WTC11 (cell line): ENCODE measurements at regions not wholly inside any gene's neighbourhood (a gene's known extent, or its start where the extent isn't known, plus 50 kb on each side); places are given as distances from the start of the nearest gene placed in this dataset.

Experiments
- ATAC-seq: fragments of 200-7000 bp; cut with Tn5 transposase; 2 replicates; pipeline ENCODE4 v1.10.0; 2021; ENCODE audit warnings: mild to moderate bottlenecking, moderate library complexity
- CTCF ChIA-PET: fragments of 300-600 bp; sonication (Branson Sonifier 250); formaldehyde crosslinking; loops from one replicate; lab custom pipeline; 2021; ENCODE audit warnings: antibody characterized with exemption; lab: Charles Lee
- POLR2A ChIA-PET: fragments of 350-600 bp; sonication (Branson Sonifier 250); formaldehyde crosslinking; loops from one replicate; lab custom pipeline; 2021; ENCODE audit warnings: antibody characterized with exemption; lab: Charles Lee
- DNase-seq: peaks from one replicate; pipeline ENCODE4 v3.0.0; 2021; ENCODE audit warnings: low spot score
- H3K27ac Mint-ChIP-seq: 2 replicates; pipeline ENCODE4 v1.8.0; 2021; ENCODE audit warnings: mixed read lengths
- H3K27me3 Mint-ChIP-seq: 2 replicates; pipeline ENCODE4 v1.8.0; 2021; ENCODE audit warnings: low read depth, mild to moderate bottlenecking, moderate library complexity, mixed read lengths
- H3K36me3 Mint-ChIP-seq: 2 replicates; pipeline ENCODE4 v1.8.0; 2021; ENCODE audit warnings: mixed read lengths
- H3K4me1 Mint-ChIP-seq: 2 replicates; pipeline ENCODE4 v1.8.0; 2022; ENCODE audit warnings: mixed read lengths
- H3K4me3 Mint-ChIP-seq: 2 replicates; pipeline ENCODE4 v1.8.0; 2021; ENCODE audit warnings: mild to moderate bottlenecking, moderate library complexity, mixed read lengths
- H3K9me3 Mint-ChIP-seq: 2 replicates; pipeline ENCODE4 v1.8.0; 2021; ENCODE audit warnings: mixed read lengths
- ARID4B ChIP-seq: sonication (generic); formaldehyde crosslinking; IDR thresholded peaks from 2 replicates; pipeline ENCODE4 v1.8.0; 2023; ENCODE audit warnings: missing genetic modification reagents, mild to moderate bottlenecking, borderline replicate concordance
- ATF1 ChIP-seq: sonication (generic); formaldehyde crosslinking; IDR thresholded peaks from 2 replicates; pipeline ENCODE4 v1.8.1; 2023; ENCODE audit warnings: mild to moderate bottlenecking, moderate library complexity, missing genetic modification reagents
- ATF3 ChIP-seq: sonication (generic); formaldehyde crosslinking; conservative IDR thresholded peaks from 2 replicates; pipeline ENCODE4 v1.8.1; 2022; ENCODE audit warnings: mild to moderate bottlenecking, missing genetic modification reagents
- CREM ChIP-seq: sonication (generic); formaldehyde crosslinking; IDR thresholded peaks from 2 replicates; pipeline ENCODE4 v1.8.1; 2022; ENCODE audit warnings: mild to moderate bottlenecking, missing genetic modification reagents, moderate library complexity
- ETV6 ChIP-seq: sonication (generic); formaldehyde crosslinking; IDR thresholded peaks from 2 replicates; pipeline ENCODE4 v1.8.1; 2022; ENCODE audit warnings: mild to moderate bottlenecking, missing genetic modification reagents
- HMGA2 ChIP-seq: fragments of 250-450 bp; sonication (Bioruptor Pico); IDR thresholded peaks from 2 replicates; pipeline ENCODE4 v1.4.0; 2021; ENCODE audit warnings: mild to moderate bottlenecking, moderate library complexity
- MAX ChIP-seq: sonication (generic); formaldehyde crosslinking; IDR thresholded peaks from 2 replicates; pipeline ENCODE4 v1.8.0; 2022; ENCODE audit warnings: mild to moderate bottlenecking, missing genetic modification reagents
- MYBL2 ChIP-seq: sonication (generic); formaldehyde crosslinking; IDR thresholded peaks from 2 replicates; pipeline ENCODE4 v1.8.1; 2023; ENCODE audit warnings: mild to moderate bottlenecking, moderate library complexity, missing genetic modification reagents
- NFE2L1 ChIP-seq: sonication (generic); formaldehyde crosslinking; IDR thresholded peaks from 2 replicates; pipeline ENCODE4 v1.8.1; 2023; ENCODE audit warnings: missing genetic modification reagents
- PREB ChIP-seq: sonication (generic); formaldehyde crosslinking; IDR thresholded peaks from 2 replicates; pipeline ENCODE4 v1.8.1; 2022; ENCODE audit warnings: mild to moderate bottlenecking, missing genetic modification reagents, moderate library complexity, borderline replicate concordance
- SMAD3 ChIP-seq: sonication (generic); formaldehyde crosslinking; IDR thresholded peaks from 2 replicates; pipeline ENCODE4 v1.8.0; 2022; ENCODE audit warnings: missing genetic modification reagents, mild to moderate bottlenecking, borderline replicate concordance
- SMAD4 ChIP-seq: sonication (generic); formaldehyde crosslinking; IDR thresholded peaks from 2 replicates; pipeline ENCODE4 v1.8.0; 2022; ENCODE audit warnings: mild to moderate bottlenecking, missing genetic modification reagents
- SP1 ChIP-seq: sonication (generic); formaldehyde crosslinking; conservative IDR thresholded peaks from 2 replicates; pipeline ENCODE4 v1.8.1; 2022; ENCODE audit warnings: missing genetic modification reagents
- ZBTB21 ChIP-seq: sonication (generic); formaldehyde crosslinking; IDR thresholded peaks from 2 replicates; pipeline ENCODE4 v1.8.1; 2023; ENCODE audit warnings: mild to moderate bottlenecking, missing genetic modification reagents, borderline replicate concordance
- ZNF232 ChIP-seq: sonication (generic); formaldehyde crosslinking; IDR thresholded peaks from 2 replicates; pipeline ENCODE4 v1.8.0; 2022; ENCODE audit warnings: mild to moderate bottlenecking, missing genetic modification reagents
- ZNF281 ChIP-seq: sonication (generic); formaldehyde crosslinking; IDR thresholded peaks from 2 replicates; pipeline ENCODE4 v1.8.0; 2023; ENCODE audit warnings: mild to moderate bottlenecking, missing genetic modification reagents
- TF ChIP-seq, protein P1 (sequence below): sonication (generic); formaldehyde crosslinking; IDR thresholded peaks from 2 replicates; pipeline ENCODE4 v1.8.0; 2023; ENCODE audit warnings: missing genetic modification reagents
- TF ChIP-seq, protein P2 (sequence below): sonication (generic); formaldehyde crosslinking; IDR thresholded peaks from 2 replicates; pipeline ENCODE4 v1.8.1; 2023; ENCODE audit warnings: mild to moderate bottlenecking, missing genetic modification reagents, borderline replicate concordance

- TF ChIP-seq ARID4B (CRISPR knock-in tag), result no peak
- no peak for TF ChIP-seq ZBTB21 (CRISPR knock-in tag)
- no peak for TF ChIP-seq SMAD3 (CRISPR knock-in tag)
- TF ChIP-seq CREM (CRISPR knock-in tag), result no peak
Measured at GRCh38 chr10:83346266-83346910, 792.9 kb upstream of the GHITM start (continued).

DNA sequence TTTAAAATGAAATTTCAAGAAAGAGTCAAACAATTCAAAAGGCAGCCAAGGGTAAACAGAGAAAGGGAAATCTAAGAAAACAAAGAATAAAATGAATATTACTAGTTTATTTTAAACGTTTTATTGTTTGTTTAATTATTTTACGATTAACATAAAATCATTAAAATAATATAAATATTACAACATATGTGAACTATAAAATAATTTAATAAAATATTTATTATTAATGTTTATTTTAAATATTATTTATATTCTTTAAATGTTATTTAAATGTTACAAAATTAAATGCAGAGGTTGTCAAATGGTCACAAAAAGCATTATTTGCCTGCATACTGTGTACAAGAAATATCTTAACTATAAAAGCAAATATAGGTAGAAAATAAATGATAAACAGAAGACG is 786.7 kb upstream of the GHITM start:
- POLR2A ChIA-PET, result no interaction called here
- no peaks in the 10 kb centered on the region for H3K36me3 Mint-ChIP-seq

DNA sequence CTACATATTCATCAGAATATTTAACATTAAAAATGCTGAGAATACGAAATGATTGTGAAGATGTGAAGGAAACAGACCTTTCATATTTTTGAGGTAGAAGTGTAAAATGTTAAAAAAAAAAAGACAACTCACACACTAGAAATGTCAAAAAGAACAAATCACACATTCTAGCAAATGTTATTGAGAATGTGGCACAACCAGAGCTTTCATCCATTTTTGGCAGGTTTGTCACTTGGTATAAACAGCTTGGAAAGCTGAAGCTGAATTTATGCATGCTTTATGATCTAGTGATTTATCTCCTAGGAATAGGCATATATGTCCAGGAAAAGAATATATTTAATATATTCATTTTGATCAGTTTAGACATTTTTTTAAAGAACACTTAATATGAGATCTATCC is 784.9 kb upstream of the GHITM start:
- POLR2A ChIA-PET, result no interaction called here
- no peaks in the 10 kb centered on the region for H3K4me1 Mint-ChIP-seq
- H3K4me3 Mint-ChIP-seq, result no peak overlapping the region
- CTCF ChIA-PET, result no interaction called here
- no peaks in the 10 kb centered on the region for H3K36me3 Mint-ChIP-seq
- no peaks in the 10 kb centered on the region for H3K27me3 Mint-ChIP-seq
- peaks cover 11% of the 10 kb centered on the region for H3K9me3 Mint-ChIP-seq
- ATAC-seq (no peak), DNase-seq (no peak)
- no peak overlapping the region for H3K27ac Mint-ChIP-seq
- no peak for TF ChIP-seq ATF1 (CRISPR knock-in tag)
- TF ChIP-seq, protein P1, sequence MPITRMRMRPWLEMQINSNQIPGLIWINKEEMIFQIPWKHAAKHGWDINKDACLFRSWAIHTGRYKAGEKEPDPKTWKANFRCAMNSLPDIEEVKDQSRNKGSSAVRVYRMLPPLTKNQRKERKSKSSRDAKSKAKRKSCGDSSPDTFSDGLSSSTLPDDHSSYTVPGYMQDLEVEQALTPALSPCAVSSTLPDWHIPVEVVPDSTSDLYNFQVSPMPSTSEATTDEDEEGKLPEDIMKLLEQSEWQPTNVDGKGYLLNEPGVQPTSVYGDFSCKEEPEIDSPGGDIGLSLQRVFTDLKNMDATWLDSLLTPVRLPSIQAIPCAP (CRISPR knock-in tag), result no peak
- TF ChIP-seq ZNF281, result no peak
- no peak for TF ChIP-seq ZNF232 (CRISPR knock-in tag)
- no peak for TF ChIP-seq CREM (CRISPR knock-in tag)
- TF ChIP-seq ETV6, result no peak
- no peak for TF ChIP-seq ATF3
- no peak for TF ChIP-seq SMAD3 (CRISPR knock-in tag)
- no peak for TF ChIP-seq MYBL2 (CRISPR knock-in tag)
- TF ChIP-seq SP1 (CRISPR knock-in tag), result no peak
- TF ChIP-seq, protein P2, sequence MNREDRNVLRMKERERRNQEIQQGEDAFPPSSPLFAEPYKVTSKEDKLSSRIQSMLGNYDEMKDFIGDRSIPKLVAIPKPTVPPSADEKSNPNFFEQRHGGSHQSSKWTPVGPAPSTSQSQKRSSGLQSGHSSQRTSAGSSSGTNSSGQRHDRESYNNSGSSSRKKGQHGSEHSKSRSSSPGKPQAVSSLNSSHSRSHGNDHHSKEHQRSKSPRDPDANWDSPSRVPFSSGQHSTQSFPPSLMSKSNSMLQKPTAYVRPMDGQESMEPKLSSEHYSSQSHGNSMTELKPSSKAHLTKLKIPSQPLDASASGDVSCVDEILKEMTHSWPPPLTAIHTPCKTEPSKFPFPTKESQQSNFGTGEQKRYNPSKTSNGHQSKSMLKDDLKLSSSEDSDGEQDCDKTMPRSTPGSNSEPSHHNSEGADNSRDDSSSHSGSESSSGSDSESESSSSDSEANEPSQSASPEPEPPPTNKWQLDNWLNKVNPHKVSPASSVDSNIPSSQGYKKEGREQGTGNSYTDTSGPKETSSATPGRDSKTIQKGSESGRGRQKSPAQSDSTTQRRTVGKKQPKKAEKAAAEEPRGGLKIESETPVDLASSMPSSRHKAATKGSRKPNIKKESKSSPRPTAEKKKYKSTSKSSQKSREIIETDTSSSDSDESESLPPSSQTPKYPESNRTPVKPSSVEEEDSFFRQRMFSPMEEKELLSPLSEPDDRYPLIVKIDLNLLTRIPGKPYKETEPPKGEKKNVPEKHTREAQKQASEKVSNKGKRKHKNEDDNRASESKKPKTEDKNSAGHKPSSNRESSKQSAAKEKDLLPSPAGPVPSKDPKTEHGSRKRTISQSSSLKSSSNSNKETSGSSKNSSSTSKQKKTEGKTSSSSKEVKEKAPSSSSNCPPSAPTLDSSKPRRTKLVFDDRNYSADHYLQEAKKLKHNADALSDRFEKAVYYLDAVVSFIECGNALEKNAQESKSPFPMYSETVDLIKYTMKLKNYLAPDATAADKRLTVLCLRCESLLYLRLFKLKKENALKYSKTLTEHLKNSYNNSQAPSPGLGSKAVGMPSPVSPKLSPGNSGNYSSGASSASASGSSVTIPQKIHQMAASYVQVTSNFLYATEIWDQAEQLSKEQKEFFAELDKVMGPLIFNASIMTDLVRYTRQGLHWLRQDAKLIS (CRISPR knock-in tag), result no peak
- no peak for TF ChIP-seq MAX (CRISPR knock-in tag)

More for the DNA sequence above, 786.7 kb upstream of the GHITM start:
- DNase-seq (no peak), ATAC-seq (no peak)
- TF ChIP-seq HMGA2, result peak; percentile 99
- no peak for TF ChIP-seq PREB (CRISPR knock-in tag)
- TF ChIP-seq SMAD4 (CRISPR knock-in tag), result no peak
- no peak for TF ChIP-seq NFE2L1
- no peak overlapping the region for H3K27ac Mint-ChIP-seq
- no peaks in the 10 kb centered on the region for H3K27me3 Mint-ChIP-seq
- CTCF ChIA-PET, result no interaction called here
- H3K9me3 Mint-ChIP-seq, result peaks cover 8% of the 10 kb centered on the region; the same call in 1 of the 2 replicates
- H3K4me1 Mint-ChIP-seq, result no peaks in the 10 kb centered on the region
- H3K4me3 Mint-ChIP-seq, result no peak overlapping the region
